ENCODE measurements at regions not wholly inside any gene's neighbourhood (a gene's known extent, or its start where the extent isn't known, plus 50 kb on each side); places are given as distances from the start of the nearest gene placed in this dataset.

- H3K9me3 Mint-ChIP-seq (ENCODE audit: low read depth): no peaks in the 10 kb centered on the region
- CTCF ChIA-PET: interaction anchor here (1.8 kb wide), 1 partner anchor 199 kb away, joined by 5 read pairs; the partner anchor contains the start of genes FAM217B and PPP1R3D
Measured at GRCh38 chr20:60139663-60140446, 181.6 kb downstream of the CDH26 start.

GRCh38 chr20:60142587-60142986 lies 184.4 kb downstream of the CDH26 start:
- Mint-ChIP-seq H3K4me3 (no peak overlapping the region), H3K27ac (no peak overlapping the region), H3K4me1 (peaks cover 7% of the 10 kb centered on the region), H3K36me3 (no peaks in the 10 kb centered on the region), H3K9me3 (ENCODE audit: low read depth) (no peaks in the 10 kb centered on the region), H3K27me3 (peaks cover 3% of the 10 kb centered on the region)
- DNase-seq (no peak), ATAC-seq (no peak)
- CTCF ChIA-PET: interaction anchor here (0.6 kb wide), 1 partner anchor 64 kb away, joined by 3 read pairs; no protein-coding TSS in a partner anchor

More at GRCh38 chr20:60139663-60140446, 181.6 kb downstream of the CDH26 start:
- no peaks in the 10 kb centered on the region for H3K36me3 Mint-ChIP-seq
- H3K27ac Mint-ChIP-seq: no peak overlapping the region
- ATAC-seq (no peak), DNase-seq (no peak)
- H3K4me3 Mint-ChIP-seq: no peak overlapping the region
- peaks cover 10% of the 10 kb centered on the region for H3K4me1 Mint-ChIP-seq
- peaks cover 3% of the 10 kb centered on the region for H3K27me3 Mint-ChIP-seq

GRCh38 chr20:60143261-60143842 lies 185.1 kb downstream of the CDH26 start:
- CTCF ChIA-PET: no interaction called here

GRCh38 chr20:60144404-60144803 lies 186.2 kb downstream of the CDH26 start:
- H3K27me3 Mint-ChIP-seq: no peaks in the 10 kb centered on the region
- H3K4me3 Mint-ChIP-seq: no peak overlapping the region
- H3K27ac Mint-ChIP-seq: no peak overlapping the region
- H3K4me1 Mint-ChIP-seq: no peaks in the 10 kb centered on the region
- no peaks in the 10 kb centered on the region for H3K36me3 Mint-ChIP-seq
- H3K9me3 Mint-ChIP-seq (ENCODE audit: low read depth): no peaks in the 10 kb centered on the region
- no peak for DNase-seq
- CTCF ChIA-PET: no interaction called here
- ATAC-seq: no peak

More at GRCh38 chr20:60143261-60143842, 185.1 kb downstream of the CDH26 start:
- Mint-ChIP-seq H3K27me3 (peaks cover 3% of the 10 kb centered on the region), H3K4me1 (peaks cover 2% of the 10 kb centered on the region), H3K9me3 (ENCODE audit: low read depth) (no peaks in the 10 kb centered on the region), H3K4me3 (no peak overlapping the region), H3K36me3 (no peaks in the 10 kb centered on the region), H3K27ac (no peak overlapping the region)
- ATAC-seq (no peak), DNase-seq (no peak)

GRCh38 chr20:60144974-60145527 lies 186.8 kb downstream of the CDH26 start:
- H3K27me3 Mint-ChIP-seq: peaks cover 4% of the 10 kb centered on the region
- no peaks in the 10 kb centered on the region for H3K9me3 Mint-ChIP-seq (ENCODE audit: low read depth)

GRCh38 chr20:60147004-60147403 lies 188.8 kb downstream of the CDH26 start:
- Mint-ChIP-seq H3K27ac (no peak overlapping the region), H3K4me1 (no peaks in the 10 kb centered on the region), H3K27me3 (peaks cover 5% of the 10 kb centered on the region), H3K9me3 (ENCODE audit: low read depth) (no peaks in the 10 kb centered on the region), H3K36me3 (no peaks in the 10 kb centered on the region), H3K4me3 (no peak overlapping the region)
- CTCF ChIA-PET: no interaction called here
- DNase-seq (no peak), ATAC-seq (no peak)

More at GRCh38 chr20:60144974-60145527, 186.8 kb downstream of the CDH26 start:
- no peak overlapping the region for H3K4me3 Mint-ChIP-seq
- H3K27ac Mint-ChIP-seq: no peak overlapping the region
- no peaks in the 10 kb centered on the region for H3K36me3 Mint-ChIP-seq
- ATAC-seq: no peak
- no peaks in the 10 kb centered on the region for H3K4me1 Mint-ChIP-seq
- DNase-seq: no peak
- CTCF ChIA-PET: no interaction called here

- CTCF ChIA-PET: no interaction called here
- Mint-ChIP-seq H3K27me3 (peaks cover 5% of the 10 kb centered on the region), H3K9me3 (ENCODE audit: low read depth) (no peaks in the 10 kb centered on the region), H3K27ac (no peak overlapping the region), H3K4me3 (no peak overlapping the region), H3K4me1 (no peaks in the 10 kb centered on the region), H3K36me3 (no peaks in the 10 kb centered on the region)
- no peak for ATAC-seq
- no peak for DNase-seq
Measured at GRCh38 chr20:60148885-60149284, 190.7 kb downstream of the CDH26 start.

GRCh38 chr20:60152792-60153191 lies 194.6 kb downstream of the CDH26 start:
- no peak overlapping the region for H3K4me3 Mint-ChIP-seq
- H3K27me3 Mint-ChIP-seq: peaks cover 5% of the 10 kb centered on the region
- no peaks in the 10 kb centered on the region for H3K9me3 Mint-ChIP-seq (ENCODE audit: low read depth)
- H3K36me3 Mint-ChIP-seq: no peaks in the 10 kb centered on the region
- no peak for DNase-seq
- no peak for ATAC-seq
- H3K27ac Mint-ChIP-seq: no peak overlapping the region
- CTCF ChIA-PET: no interaction called here
- H3K4me1 Mint-ChIP-seq: no peaks in the 10 kb centered on the region

- H3K27ac Mint-ChIP-seq: no peak overlapping the region
- H3K36me3 Mint-ChIP-seq: no peaks in the 10 kb centered on the region
- no peaks in the 10 kb centered on the region for H3K9me3 Mint-ChIP-seq (ENCODE audit: low read depth)
- no peaks in the 10 kb centered on the region for H3K4me1 Mint-ChIP-seq
- CTCF ChIA-PET: no interaction called here
- H3K27me3 Mint-ChIP-seq: no peaks in the 10 kb centered on the region
- ATAC-seq: no peak
- no peak overlapping the region for H3K4me3 Mint-ChIP-seq
- DNase-seq: no peak
Measured at GRCh38 chr20:60160451-60161145, 202.4 kb downstream of the CDH26 start.

- DNase-seq (no peak), ATAC-seq (no peak)
- no peak overlapping the region for H3K27ac Mint-ChIP-seq
- no peaks in the 10 kb centered on the region for H3K27me3 Mint-ChIP-seq
- no peaks in the 10 kb centered on the region for H3K36me3 Mint-ChIP-seq
- H3K4me3 Mint-ChIP-seq: no peak overlapping the region
- no peaks in the 10 kb centered on the region for H3K4me1 Mint-ChIP-seq
- no peaks in the 10 kb centered on the region for H3K9me3 Mint-ChIP-seq (ENCODE audit: low read depth)
- CTCF ChIA-PET: interaction anchor here (0.9 kb wide), 1 partner anchor 43 kb away, joined by 4 read pairs; no protein-coding TSS in a partner anchor
Measured at GRCh38 chr20:60167812-60168211, 209.6 kb downstream of the CDH26 start.

GRCh38 chr20:60168963-60169362 lies 210.7 kb downstream of the CDH26 start:
- no peaks in the 10 kb centered on the region for H3K9me3 Mint-ChIP-seq (ENCODE audit: low read depth)
- H3K27me3 Mint-ChIP-seq: no peaks in the 10 kb centered on the region
- no peak for DNase-seq
- no peaks in the 10 kb centered on the region for H3K4me1 Mint-ChIP-seq
- H3K4me3 Mint-ChIP-seq: no peak overlapping the region
- CTCF ChIA-PET: no interaction called here
- H3K36me3 Mint-ChIP-seq: no peaks in the 10 kb centered on the region
- no peak overlapping the region for H3K27ac Mint-ChIP-seq
- no peak for ATAC-seq

- no peaks in the 10 kb centered on the region for H3K4me1 Mint-ChIP-seq
- H3K27ac Mint-ChIP-seq: no peak overlapping the region
- H3K9me3 Mint-ChIP-seq (ENCODE audit: low read depth): no peaks in the 10 kb centered on the region
- no peaks in the 10 kb centered on the region for H3K27me3 Mint-ChIP-seq
- CTCF ChIA-PET: no interaction called here
- no peak for DNase-seq
- no peak for ATAC-seq
- no peak overlapping the region for H3K4me3 Mint-ChIP-seq
- H3K36me3 Mint-ChIP-seq: no peaks in the 10 kb centered on the region
Measured at GRCh38 chr20:60170116-60170515, 211.9 kb downstream of the CDH26 start.

GRCh38 chr20:60171313-60171712 lies 213.1 kb downstream of the CDH26 start:
- no peak for ATAC-seq

More at GRCh38 chr20:60171313-60171712, 213.1 kb downstream of the CDH26 start:
- H3K27me3 Mint-ChIP-seq: no peaks in the 10 kb centered on the region
- H3K36me3 Mint-ChIP-seq: no peaks in the 10 kb centered on the region
- CTCF ChIA-PET: no interaction called here
- H3K27ac Mint-ChIP-seq: no peak overlapping the region
- no peaks in the 10 kb centered on the region for H3K4me1 Mint-ChIP-seq
- no peak overlapping the region for H3K4me3 Mint-ChIP-seq
- no peaks in the 10 kb centered on the region for H3K9me3 Mint-ChIP-seq (ENCODE audit: low read depth)
- DNase-seq: no peak
